ENCODE measurements at regions not wholly inside any gene's neighbourhood (a gene's known extent, or its start where the extent isn't known, plus 50 kb on each side); places are given as distances from the start of the nearest gene placed in this dataset.

DNA sequence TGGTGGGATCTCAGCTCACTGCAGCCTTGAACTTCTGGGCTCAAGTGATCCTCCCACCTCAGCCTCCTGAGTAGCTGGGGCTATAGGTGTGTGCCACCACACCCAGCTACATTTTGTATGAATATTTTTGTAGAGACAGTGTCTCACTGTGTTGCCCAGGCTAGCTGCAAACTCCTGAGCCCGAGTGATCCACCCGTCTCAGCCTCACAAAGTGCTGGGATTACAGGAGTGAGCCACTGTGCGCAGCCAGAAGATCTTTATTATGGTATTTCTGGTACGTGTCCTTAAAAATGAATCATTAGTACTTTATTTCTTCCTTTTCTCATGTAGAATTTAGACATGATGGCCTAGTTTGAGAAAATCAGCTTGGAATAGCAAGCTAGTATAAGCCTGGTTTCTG is 153.3 kb downstream of the BCHE start:
- Histone ChIP-seq H3K4me3 (ENCODE audit: severe bottlenecking) (no peak overlapping the region), H3K4me1 (ENCODE audit: insufficient read depth, poor library complexity, severe bottlenecking) (no peaks in the 10 kb centered on the region), H3K27me3 (ENCODE audit: insufficient read depth, poor library complexity, severe bottlenecking) (no peaks in the 10 kb centered on the region), H3K36me3 (ENCODE audit: low read depth) (no peaks in the 10 kb centered on the region), H3K9me3 (ENCODE audit: severe bottlenecking) (no peaks in the 10 kb centered on the region), H3K27ac (ENCODE audit: poor library complexity, severe bottlenecking) (no peak overlapping the region)
- TF ChIP-seq, protein P1, sequence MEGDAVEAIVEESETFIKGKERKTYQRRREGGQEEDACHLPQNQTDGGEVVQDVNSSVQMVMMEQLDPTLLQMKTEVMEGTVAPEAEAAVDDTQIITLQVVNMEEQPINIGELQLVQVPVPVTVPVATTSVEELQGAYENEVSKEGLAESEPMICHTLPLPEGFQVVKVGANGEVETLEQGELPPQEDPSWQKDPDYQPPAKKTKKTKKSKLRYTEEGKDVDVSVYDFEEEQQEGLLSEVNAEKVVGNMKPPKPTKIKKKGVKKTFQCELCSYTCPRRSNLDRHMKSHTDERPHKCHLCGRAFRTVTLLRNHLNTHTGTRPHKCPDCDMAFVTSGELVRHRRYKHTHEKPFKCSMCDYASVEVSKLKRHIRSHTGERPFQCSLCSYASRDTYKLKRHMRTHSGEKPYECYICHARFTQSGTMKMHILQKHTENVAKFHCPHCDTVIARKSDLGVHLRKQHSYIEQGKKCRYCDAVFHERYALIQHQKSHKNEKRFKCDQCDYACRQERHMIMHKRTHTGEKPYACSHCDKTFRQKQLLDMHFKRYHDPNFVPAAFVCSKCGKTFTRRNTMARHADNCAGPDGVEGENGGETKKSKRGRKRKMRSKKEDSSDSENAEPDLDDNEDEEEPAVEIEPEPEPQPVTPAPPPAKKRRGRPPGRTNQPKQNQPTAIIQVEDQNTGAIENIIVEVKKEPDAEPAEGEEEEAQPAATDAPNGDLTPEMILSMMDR (IDR thresholded peaks at IDR 0.05; ENCODE audit: poor library complexity, severe bottlenecking): no peak
- DNase-seq (ENCODE audit: low spot score) (no peak), ATAC-seq (ENCODE audit: low read depth) (no peak)

DNA sequence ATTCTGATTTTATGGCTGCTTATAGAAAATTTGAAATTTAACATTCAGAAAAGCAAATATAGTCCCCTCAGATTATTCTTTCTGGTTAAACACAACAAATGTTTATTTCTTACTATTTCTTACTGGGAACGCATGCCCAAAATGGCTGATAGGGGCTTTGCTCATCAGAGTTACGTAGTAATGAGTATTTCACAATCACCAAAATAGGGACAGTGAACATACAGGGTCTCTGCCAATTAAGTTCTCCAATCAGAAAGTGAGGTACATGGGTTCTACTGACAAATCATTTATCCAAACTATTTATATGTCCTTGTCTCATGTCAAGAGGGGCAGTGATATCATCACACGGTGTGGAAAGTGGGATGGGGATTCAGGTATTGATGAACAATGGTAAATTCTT is 154.5 kb downstream of the BCHE start:
- no peaks in the 10 kb centered on the region for H3K27me3 ChIP-seq (ENCODE audit: insufficient read depth, poor library complexity, severe bottlenecking)
- DNase-seq (ENCODE audit: low spot score) (no peak), ATAC-seq (ENCODE audit: low read depth) (no peak)
- no peaks in the 10 kb centered on the region for H3K36me3 ChIP-seq (ENCODE audit: low read depth)
- no peaks in the 10 kb centered on the region for H3K4me1 ChIP-seq (ENCODE audit: insufficient read depth, poor library complexity, severe bottlenecking)
- H3K27ac ChIP-seq (ENCODE audit: poor library complexity, severe bottlenecking): no peak overlapping the region
- no peak overlapping the region for H3K4me3 ChIP-seq (ENCODE audit: severe bottlenecking)
- no peaks in the 10 kb centered on the region for H3K9me3 ChIP-seq (ENCODE audit: severe bottlenecking)
- TF ChIP-seq, protein P1 (IDR thresholded peaks at IDR 0.05; ENCODE audit: poor library complexity, severe bottlenecking): no peak

DNA sequence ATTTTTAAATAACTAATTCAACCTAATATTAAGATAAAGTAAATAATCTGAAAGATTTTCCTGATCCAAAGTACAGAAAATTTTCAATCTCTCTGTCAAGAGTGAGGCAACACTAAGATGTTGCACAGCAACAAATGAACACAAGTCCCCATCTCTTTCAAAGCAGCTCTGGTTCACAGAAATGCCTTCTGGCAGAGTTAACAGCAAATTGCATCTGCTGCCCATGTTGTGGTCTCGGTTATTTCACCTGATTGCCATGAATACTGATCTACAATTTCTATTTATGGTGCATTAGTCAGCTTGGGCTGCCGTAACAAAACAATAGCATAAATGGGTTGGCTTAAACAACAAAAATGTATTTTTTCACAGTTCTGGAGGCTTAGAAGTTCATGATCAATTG is 167.3 kb downstream of the BCHE start:
- TF ChIP-seq, protein P1 (IDR thresholded peaks at IDR 0.05; ENCODE audit: poor library complexity, severe bottlenecking): no peak
- Histone ChIP-seq H3K4me1 (ENCODE audit: insufficient read depth, poor library complexity, severe bottlenecking) (no peaks in the 10 kb centered on the region), H3K4me3 (ENCODE audit: severe bottlenecking) (no peak overlapping the region), H3K27me3 (ENCODE audit: insufficient read depth, poor library complexity, severe bottlenecking) (no peaks in the 10 kb centered on the region), H3K9me3 (ENCODE audit: severe bottlenecking) (no peaks in the 10 kb centered on the region), H3K36me3 (ENCODE audit: low read depth) (no peaks in the 10 kb centered on the region), H3K27ac (ENCODE audit: poor library complexity, severe bottlenecking) (no peak overlapping the region)
- ATAC-seq (ENCODE audit: low read depth) (no peak), DNase-seq (ENCODE audit: low spot score) (no peak)

DNA sequence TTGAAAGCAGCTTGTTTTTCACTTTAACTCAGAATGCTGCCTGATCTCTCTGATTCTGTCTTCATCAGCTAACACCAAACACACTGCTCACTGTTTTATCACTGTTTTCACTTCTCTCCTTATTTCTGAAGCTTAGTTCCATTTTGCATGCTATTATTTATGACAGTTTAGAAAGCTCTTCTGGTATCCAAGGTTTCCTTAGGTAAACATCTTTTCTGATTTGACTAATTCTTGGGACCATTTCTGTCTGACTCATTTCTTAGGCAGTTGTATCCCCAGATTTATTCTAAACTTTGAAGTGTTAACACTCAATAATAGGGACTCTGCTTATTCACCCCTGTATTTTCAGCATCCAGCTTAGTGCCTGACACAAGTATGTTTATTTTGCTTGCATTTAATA is 167.7 kb downstream of the BCHE start:
- Histone ChIP-seq H3K9me3 (ENCODE audit: severe bottlenecking) (no peaks in the 10 kb centered on the region), H3K4me3 (ENCODE audit: severe bottlenecking) (no peak overlapping the region), H3K36me3 (ENCODE audit: low read depth) (no peaks in the 10 kb centered on the region), H3K27me3 (ENCODE audit: insufficient read depth, poor library complexity, severe bottlenecking) (no peaks in the 10 kb centered on the region), H3K4me1 (ENCODE audit: insufficient read depth, poor library complexity, severe bottlenecking) (no peaks in the 10 kb centered on the region), H3K27ac (ENCODE audit: poor library complexity, severe bottlenecking) (no peak overlapping the region)
- DNase-seq (ENCODE audit: low spot score) (no peak), ATAC-seq (ENCODE audit: low read depth) (no peak)
- TF ChIP-seq, protein P1 (IDR thresholded peaks at IDR 0.05; ENCODE audit: poor library complexity, severe bottlenecking): no peak

DNA sequence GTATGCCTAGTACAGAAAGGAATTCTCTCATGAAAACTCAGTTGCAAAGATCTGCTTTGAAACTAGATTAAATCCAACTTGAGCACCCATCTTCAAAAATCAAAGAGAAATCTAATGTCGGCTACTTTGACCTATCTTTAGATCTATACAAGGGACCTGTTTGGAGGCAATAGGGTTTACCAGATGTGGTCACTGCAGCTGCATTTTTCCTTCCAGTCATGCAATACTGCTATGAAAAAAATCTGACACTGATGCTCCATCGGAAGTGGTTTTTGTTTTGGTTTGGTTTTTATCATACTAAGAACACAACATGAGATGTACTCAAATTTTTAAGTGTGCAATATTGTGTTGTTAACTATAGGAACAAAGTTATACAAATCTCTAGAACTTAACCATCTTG is 169.5 kb downstream of the BCHE start:
- Histone ChIP-seq H3K36me3 (ENCODE audit: low read depth) (no peaks in the 10 kb centered on the region), H3K4me3 (ENCODE audit: severe bottlenecking) (no peak overlapping the region), H3K27me3 (ENCODE audit: insufficient read depth, poor library complexity, severe bottlenecking) (no peaks in the 10 kb centered on the region), H3K27ac (ENCODE audit: poor library complexity, severe bottlenecking) (no peak overlapping the region), H3K9me3 (ENCODE audit: severe bottlenecking) (no peaks in the 10 kb centered on the region), H3K4me1 (ENCODE audit: insufficient read depth, poor library complexity, severe bottlenecking) (no peaks in the 10 kb centered on the region)
- DNase-seq (ENCODE audit: low spot score): no peak
- TF ChIP-seq, protein P1 (IDR thresholded peaks at IDR 0.05; ENCODE audit: poor library complexity, severe bottlenecking): no peak
- ATAC-seq (ENCODE audit: low read depth): no peak

Data from RWPE2 (cell line).